Erythroblast (primary cell): ENCODE measurements at regions not wholly inside any gene's neighbourhood (a gene's known extent, or its start where the extent isn't known, plus 50 kb on each side); places are given as distances from the start of the nearest gene placed in this dataset.

Experiments used
- GATA1 ChIP-seq: IDR thresholded peaks from 2 replicates; pipeline ENCODE4 v1.6.1; 2011; ENCODE audit warnings: low read depth, mild to moderate bottlenecking, control low read depth, low read length, moderate library complexity
- POLR2A ChIP-seq: IDR thresholded peaks from 2 replicates; pipeline ENCODE4 v1.6.1; 2011; ENCODE audit warnings: mild to moderate bottlenecking, low read length

- TF ChIP-seq POLR2A (no peak), GATA1 (no peak)
Observed at GRCh38 chr2:194116861-194117260, 1540.2 kb upstream of the SLC39A10 start.
